Astrocyte of the hippocampus (primary cell): ENCODE measurements at regions not wholly inside any gene's neighbourhood (a gene's known extent, or its start where the extent isn't known, plus 50 kb on each side); places are given as distances from the start of the nearest gene placed in this dataset.
"Not testable (repeated sequence)": the region's sequence is repeated elsewhere in the genome, so short reads cannot be mapped to it uniquely, and the experiment has no call there.

Source experiments
- DNase-seq: peaks from one replicate; pipeline ENCODE4 v3.0.0; 2011; ENCODE audit warnings: low read depth, low spot score

GRCh38 chr5:127133071-127133470, 59.8 kb upstream of the C5orf63 start:
- no peak for DNase-seq

DNA sequence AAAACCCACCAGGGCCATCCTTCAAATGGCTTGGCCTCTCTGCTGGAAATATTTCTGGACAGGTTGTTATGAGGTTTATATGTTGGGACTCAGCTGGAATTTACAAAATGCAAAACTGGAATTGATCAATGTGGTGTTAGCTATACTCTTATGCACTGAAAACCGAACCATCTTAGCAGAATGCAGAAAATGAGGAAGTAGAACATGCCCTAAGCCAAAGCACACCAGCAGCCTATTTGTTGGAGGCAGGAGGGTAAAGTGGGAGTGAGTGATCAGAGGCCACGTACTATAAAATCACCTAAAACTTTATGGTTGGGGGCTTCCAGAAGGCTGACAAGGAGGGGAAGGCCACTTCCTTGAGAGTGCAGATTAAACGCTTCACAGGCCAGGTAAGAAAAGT, 63.6 kb upstream of the C5orf63 start:
- DNase-seq: no peak

DNA sequence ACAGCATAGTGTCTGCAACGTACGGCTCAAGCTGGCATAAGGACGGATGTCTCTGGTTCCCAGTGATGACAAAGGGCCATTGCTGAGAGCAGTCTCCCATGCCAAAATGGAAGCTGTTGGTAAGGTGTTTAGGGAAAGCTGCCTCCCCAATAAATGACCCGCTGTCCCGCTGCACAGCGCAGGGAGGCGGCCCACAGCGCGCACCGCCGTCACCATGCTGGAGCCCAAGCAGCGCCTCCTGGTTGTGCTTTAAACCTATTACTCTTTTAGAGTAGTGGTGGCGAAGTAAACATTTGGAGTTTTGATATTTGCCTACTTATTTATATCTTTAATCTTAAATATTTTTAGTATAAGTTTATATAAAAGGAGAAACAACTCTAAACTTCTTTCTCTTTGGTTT, 70.4 kb upstream of the C5orf63 start:
- DNase-seq: no peak

GRCh38 chr5:127153031-127153430, 79.7 kb upstream of the C5orf63 start:
- no peak for DNase-seq

DNA sequence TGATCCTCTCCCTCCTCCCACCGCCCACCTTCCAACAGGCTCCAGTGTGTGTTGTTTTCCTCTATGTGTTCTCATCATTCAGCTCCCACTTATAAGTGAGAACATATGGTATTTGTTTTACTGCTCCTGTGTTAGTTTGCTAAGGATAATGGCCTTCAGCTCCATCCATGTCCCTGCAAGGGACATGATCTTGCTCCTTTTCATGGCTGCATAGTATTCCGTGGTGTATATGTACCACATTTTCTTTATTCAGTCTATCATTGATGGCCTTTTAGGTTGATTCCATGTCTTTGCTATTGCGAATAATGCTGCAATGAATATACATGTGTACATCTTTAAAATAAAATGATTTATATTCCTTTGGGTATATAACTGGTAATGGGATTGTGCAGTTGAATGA, 80.2 kb upstream of the C5orf63 start:
- DNase-seq: no peak

DNA sequence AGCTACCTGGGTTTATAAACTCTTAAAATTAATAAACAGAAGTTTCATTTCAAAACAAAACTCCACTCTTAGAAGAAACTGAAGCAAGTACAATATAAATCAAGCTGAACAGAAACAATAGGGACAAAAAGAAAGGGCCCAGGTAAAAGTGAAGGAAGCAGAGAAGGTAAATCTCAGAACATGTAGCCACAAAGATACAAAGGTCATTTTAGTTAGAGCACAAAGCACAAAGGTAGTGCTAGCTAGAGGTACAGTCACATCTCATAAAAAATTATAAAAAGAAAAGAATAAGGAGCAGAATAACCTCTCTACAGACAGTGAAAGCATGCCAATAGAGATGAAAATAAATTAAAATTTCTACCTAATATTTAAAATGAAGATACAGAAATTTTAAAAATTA, 90.4 kb upstream of the C5orf63 start:
- no peak for DNase-seq

- no peak for DNase-seq
These were observed 97.8 kb upstream of the C5orf63 start for GRCh38 chr5:127170918-127171600.

DNA sequence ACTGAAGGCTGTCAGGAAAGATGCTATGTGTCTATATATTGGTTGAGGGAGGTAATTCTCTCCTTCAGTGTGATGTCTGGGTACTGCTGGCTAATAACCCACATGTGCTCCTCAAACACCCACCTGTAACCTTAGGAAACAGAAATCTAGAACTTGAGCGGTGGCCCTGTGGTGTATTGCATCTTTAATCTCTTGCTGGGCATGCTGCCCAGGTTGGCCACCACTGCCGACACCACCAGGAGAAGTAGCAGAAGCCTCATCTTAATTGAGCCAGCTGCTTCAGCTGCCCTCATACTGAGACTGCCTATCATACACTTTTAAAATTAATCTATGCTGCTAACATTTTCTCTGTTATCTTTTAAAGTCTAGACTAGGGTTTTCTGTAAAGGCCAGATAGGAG, 103.5 kb upstream of the C5orf63 start:
- DNase-seq: peak; percentile 8

DNA sequence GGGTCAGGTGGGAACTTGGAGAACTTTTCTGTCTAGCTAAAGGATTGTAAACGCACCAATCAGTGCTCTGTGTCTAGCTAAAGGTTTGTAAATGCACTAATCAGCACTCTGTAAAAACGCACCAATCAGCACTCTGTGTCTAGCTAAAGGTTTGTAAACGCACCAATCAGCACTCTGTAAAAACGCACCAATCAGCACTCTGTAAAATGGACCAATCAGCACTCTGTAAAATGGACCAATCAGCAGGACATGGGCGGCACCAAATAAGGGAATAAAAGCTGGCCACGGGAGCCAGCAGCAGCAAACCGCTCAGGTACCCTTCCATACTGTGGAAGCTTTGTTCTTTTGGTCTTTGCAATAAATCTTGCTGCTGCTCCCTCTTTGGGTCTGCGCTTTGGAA, 108.0 kb upstream of the MEGF10 start:
- not testable (repeated sequence) for DNase-seq

DNA sequence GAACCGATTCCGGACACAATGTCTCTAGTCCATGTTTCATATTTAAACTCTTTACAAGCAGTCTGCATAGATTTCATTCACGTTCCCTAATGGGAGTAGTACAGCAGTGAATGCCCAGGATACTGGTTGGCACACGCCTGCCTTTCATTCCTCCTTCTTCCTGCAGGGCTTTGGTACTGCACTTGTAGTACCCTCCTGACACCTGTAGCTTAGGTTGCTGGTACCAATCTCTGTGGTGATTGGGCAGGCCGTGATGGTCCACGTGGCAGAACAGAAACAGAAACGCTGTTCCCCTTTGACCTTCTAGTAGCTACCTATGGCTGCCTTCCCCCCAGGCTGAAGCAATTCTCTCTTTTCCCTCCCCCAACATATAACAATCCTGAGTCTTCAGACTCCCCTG, 107.3 kb upstream of the MEGF10 start:
- DNase-seq: no peak

DNA sequence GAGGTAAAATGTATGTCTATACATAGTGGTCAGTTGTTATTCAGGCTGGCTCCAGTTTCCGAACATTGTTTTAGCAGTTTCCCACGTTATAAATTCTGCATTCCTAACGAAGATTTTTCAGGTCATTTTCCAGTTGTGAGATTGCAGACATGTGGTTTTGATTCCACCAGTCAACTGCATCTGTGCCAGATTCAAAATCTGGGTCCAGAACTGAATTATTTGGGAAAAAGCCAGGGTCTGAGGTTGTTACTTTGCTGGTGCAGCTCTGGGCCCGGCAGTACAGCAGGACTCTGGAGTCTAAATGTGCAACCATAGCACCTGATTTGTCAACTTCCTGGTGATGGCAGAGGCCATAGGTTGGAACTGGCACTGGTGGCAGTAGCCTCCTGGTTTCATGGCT, 105.7 kb upstream of the MEGF10 start:
- no peak for DNase-seq

GRCh38 chr5:127186657-127187056, 103.9 kb upstream of the MEGF10 start:
- no peak for DNase-seq

DNA sequence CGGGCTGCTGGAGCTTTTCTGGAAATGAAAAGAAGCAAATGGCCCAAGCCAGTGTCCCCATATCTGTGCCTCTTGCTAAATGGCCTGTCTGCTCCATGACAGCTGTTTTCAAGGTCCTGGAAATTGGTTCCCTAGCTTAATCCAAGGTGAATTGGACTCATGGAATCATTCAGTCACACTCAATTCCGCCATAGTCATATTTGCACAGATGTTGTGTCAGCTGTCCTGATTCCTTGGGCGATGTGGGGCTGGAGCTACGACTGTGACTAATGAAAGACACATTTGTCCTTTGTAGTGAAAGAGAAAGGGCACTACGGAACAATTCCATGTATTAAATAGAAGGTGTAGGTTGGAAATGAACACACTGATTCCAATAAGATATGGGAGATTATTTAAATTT, 102.9 kb upstream of the MEGF10 start:
- no peak for DNase-seq

DNA sequence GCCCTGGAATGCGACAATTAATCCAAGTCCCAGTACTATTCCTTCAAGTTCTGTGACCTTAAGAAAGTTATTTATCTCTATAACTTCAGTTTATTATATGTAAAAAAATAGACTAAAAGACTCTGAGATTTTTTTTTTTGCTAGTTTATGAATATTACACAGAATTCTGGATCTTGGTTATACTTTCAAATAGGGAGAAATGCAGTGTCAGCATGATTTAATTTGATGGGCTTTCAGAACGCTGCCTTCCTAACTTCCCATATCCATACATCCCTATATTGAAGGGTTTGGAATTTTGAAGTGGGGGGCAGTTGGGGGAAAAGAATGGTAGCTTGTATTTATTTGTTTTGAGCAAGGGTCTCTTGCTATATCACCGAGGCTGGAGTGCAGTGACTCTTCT, 98.4 kb upstream of the MEGF10 start:
- DNase-seq: no peak

DNA sequence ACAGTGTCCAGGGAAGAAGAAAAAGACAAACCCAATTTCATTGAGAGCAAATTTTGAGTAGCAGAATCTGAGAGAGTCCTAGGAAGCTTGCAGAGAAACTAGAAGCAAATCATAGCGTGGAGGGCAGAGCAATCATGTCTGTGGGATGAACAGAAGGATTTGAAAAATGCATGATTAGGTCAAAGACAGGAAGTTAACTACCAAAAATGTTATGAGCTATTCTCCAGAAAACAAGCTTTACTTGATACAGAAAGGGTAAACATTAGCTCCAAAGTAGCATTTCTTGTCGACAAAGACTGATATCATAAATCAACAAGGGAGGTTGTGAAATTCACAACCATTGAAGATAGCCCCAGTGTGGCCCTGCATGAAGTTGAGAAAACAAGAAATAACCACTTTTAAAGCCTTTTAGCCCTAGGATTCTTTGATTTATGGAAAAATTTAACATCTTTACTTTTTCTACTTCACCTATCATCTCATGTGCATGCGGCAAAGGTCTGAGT, 97.7 kb upstream of the MEGF10 start:
- no peak for DNase-seq

DNA sequence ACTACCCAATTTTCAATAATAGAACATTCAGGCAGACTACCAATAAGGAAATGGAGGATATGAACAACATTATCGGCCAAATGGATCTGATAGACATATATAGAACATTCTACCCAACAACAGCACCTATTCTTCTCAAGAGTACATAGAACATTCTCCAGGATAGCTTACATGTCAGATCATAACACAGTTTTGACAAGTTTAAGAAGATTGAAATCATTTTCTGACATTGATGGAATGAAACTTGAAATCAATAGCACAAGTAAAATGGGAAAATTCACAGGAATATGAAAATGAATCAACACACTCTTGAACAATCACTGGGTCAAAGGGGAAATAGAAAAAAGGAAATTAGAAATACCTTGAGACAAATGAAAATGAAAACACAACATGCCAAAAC, 94.6 kb upstream of the MEGF10 start:
- DNase-seq: no peak

DNA sequence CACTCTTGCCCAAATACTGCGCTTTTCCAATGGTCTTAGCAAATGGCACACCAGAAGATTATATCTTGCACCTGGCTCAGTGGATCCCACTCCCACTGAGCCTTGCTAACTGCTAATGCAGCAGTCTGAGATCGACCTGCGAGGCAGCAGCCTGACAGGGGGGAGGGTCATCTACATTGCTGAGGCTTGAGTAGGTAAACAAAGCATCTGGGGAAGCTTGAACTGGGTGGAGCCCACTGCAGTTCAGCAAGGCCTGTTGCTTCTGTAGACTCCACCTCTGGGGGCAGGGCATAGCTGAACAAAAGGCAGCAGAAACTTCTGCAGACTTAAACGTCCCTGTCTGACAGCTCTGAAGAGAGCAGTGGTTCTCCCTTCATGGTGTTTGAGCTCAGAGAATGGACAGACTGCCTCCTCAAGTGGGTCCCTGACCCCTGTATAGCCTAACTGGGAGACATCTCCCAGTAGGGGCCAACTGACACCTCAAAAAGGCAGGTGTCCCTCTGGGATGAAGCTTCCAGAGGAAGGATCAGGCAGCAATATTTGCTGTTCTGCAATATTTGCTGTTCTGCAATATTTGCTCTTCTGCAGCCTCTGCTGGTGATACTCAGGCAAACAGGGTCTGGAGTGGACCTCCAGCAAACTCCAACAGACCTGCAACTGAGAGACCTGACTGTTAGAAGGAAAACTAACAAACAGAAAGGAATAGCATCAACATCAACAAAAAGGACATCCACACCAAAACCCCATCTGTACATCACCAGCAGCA, 93.0 kb upstream of the MEGF10 start:
- DNase-seq: not testable (repeated sequence)

DNA sequence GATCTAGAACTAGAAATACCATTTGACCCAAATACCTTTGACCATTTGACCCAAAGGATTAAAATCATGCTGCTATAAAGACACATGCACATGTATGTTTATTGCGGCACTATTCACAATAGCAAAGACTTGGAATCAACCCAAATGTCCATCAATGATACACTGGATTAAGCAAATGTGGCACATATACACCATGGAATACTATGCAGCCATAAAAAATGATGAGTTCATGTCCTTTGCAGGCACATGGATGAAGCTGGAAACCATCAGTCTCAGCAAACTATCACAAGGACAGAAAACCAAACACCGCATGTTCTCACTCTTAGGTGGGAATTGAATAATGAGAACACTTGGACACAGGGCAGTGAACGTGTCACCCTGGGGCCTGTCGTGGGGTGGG, 87.9 kb upstream of the MEGF10 start:
- not testable (repeated sequence) for DNase-seq

DNA sequence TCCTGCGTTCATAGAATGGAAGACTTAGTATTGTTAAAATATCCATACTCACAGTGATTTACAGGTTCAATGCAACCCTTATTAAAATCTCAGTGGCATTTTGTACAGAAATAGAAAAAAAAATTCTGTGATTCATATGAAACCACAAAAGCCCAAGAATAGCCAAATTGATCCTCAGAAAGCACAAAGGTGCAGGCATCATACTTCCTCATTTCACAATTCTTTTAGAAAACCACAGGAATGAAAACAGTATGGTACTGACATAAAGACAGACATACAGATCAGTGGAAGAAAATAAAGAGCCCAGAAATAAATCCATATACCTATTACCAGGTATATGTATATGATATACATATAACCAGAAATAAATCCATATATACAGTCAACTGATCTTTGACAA, 86.8 kb upstream of the MEGF10 start:
- peak; percentile 53 for DNase-seq

- DNase-seq: no peak
These were observed 85.4 kb upstream of the MEGF10 start for GRCh38 chr5:127205147-127205546.

DNA sequence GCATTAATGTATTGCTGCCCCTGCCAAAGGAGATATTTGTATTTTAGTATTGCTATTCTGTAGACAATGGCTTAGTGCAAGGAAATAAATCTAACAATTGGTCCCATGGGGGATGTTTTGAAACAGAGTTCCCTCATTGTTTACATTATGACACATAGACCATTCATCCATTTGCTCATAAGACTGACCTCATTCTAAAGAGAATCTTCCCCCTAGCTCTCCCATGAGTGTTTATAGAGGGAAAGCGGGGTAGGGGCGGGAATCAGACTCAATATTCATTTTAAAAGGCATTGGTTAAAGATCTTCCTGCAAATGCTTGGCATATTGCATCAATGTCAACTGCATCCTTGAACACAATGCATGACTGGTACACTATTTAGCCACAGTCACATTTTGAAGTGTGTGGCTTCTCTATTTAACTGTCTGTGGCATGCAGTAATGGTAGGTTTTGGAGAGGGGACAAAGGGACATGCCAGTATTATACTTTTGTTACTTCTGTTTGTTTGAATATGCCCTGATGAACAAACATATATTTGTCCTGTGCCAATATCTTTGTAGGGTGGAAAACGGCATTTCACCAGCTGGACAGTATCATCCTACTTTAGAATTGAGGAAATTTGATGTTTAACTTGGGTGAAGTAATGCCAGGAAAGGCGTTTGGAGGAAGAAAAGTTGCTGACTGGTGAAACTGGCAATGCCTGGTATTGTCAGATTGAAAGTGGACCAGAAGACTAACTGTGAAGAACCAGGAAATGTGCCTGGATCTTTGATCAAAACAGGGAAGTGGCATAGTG, 84.1 kb upstream of the MEGF10 start:
- DNase-seq: peak; percentile 73

DNA sequence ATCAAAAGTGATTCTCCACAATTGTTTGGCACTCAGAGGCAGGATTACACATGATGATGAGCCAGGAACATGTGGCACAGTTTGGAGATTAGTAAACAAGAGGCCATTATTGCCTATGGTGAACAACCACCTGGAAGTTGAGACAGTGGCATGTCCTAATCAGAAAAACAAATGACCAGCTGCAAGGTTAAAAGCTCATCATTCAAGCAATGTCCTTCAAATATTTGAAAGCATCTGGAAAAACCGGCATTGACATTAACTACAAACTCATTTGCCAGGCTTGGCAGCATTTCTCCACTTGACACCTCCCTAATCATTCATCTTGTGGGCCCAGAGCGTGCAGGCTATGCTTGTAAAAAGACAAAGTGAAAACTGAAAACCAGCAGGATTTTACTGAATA, 80.6 kb upstream of the MEGF10 start:
- no peak for DNase-seq
